H1 (cell line): ENCODE measurements at regions not wholly inside any gene's neighbourhood (a gene's known extent, or its start where the extent isn't known, plus 50 kb on each side); places are given as distances from the start of the nearest gene placed in this dataset.
"Not testable (repeated sequence)": the region's sequence is repeated elsewhere in the genome, so short reads cannot be mapped to it uniquely, and the experiment has no call there.

Experiments
- CTCF ChIA-PET: fragments of 300-600 bp; sonication (Branson Sonifier 250); formaldehyde crosslinking; loops from one replicate; lab custom pipeline; 2021; ENCODE audit not compliant: partially characterized antibody; lab: Charles Lee
- POLR2A ChIA-PET: fragments of 300-600 bp; sonication (Branson Sonifier 250); formaldehyde crosslinking; loops from one replicate; lab custom pipeline; 2021; ENCODE audit warnings: inconsistent platforms; ENCODE audit not compliant: partially characterized antibody; lab: Charles Lee
- DNase-seq, 2 experiments: peaks; one replicate each; pipeline versions ENCODE4 v3.0.0 to v3.0.0-alpha.2; 2010 to 2022; ENCODE audit warnings: low spot score in 2 of 2, low read depth in 1 of 2, mixed read lengths in 1 of 2
- FAIRE-seq: peaks from 2 replicates; lab custom pipeline; 2011; peaks lifted over from hg19 to GRCh38; lab: Jason Lieb, UNC
- H2AFZ ChIP-seq: 2 replicates; pipeline ENCODE4 v1.8.1; 2012; ENCODE audit warnings: low read length, inconsistent platforms
- H2AK5ac ChIP-seq: 2 replicates; pipeline ENCODE4 v1.6.1; 2013; ENCODE audit warnings: low read depth, low read length
- H2BK120ac ChIP-seq: replicated peaks from 2 replicates; pipeline ENCODE3; 2013; ENCODE audit warnings: low read depth, low read length, inconsistent platforms
- H2BK12ac ChIP-seq: 2 replicates; pipeline ENCODE4 v1.6.1; 2013; ENCODE audit warnings: low read depth, low read length
- H2BK15ac ChIP-seq: 2 replicates; pipeline ENCODE4 v1.6.1; 2013; ENCODE audit warnings: low read length
- H2BK20ac ChIP-seq: 2 replicates; pipeline ENCODE4 v1.6.1; 2013; ENCODE audit warnings: low read length
- H2BK5ac ChIP-seq: 2 replicates; pipeline ENCODE4 v1.6.1; 2013; ENCODE audit warnings: low read depth, low read length
- H3K14ac ChIP-seq: 2 replicates; pipeline ENCODE4 v1.6.1; 2013; ENCODE audit warnings: inconsistent platforms; ENCODE audit not compliant: insufficient read length
- H3K18ac ChIP-seq: 2 replicates; pipeline ENCODE4 v1.6.1; 2013; ENCODE audit warnings: low read length; ENCODE audit errors: extremely low read depth
- H3K23ac ChIP-seq: 2 replicates; pipeline ENCODE4 v1.6.1; 2013; ENCODE audit warnings: inconsistent platforms; ENCODE audit not compliant: insufficient read length
- H3K23me2 ChIP-seq: 2 replicates; pipeline ENCODE4 v1.6.1; 2013; ENCODE audit warnings: low read depth, low read length
- H3K27ac ChIP-seq: 2 replicates; pipeline ENCODE4 v1.6.1; 2011; ENCODE audit warnings: low read depth, low read length, inconsistent platforms
- H3K27me3 ChIP-seq, 4 experiments: replicated peaks in 1 of 4; 1 replicate in 1 of 4; 2 replicates in 3 of 4; pipeline versions ENCODE4 v1.6.1 to v1.8.1; 2011 to 2013; ENCODE audit warnings: low read length in 3 of 4, mild to moderate bottlenecking in 3 of 4, inconsistent platforms in 2 of 4, mixed read lengths in 2 of 4, moderate library complexity in 1 of 4; ENCODE audit not compliant: control insufficient read depth in 3 of 4, insufficient read depth in 3 of 4; ENCODE audit errors: extremely low read depth in 1 of 4
- H3K36me3 ChIP-seq, 4 experiments: 2 replicates each; pipeline versions ENCODE4 v1.6.1 to v1.8.1; 2011 to 2013; ENCODE audit warnings: mild to moderate bottlenecking in 4 of 4, low read length in 3 of 4, moderate library complexity in 2 of 4, control low read depth in 1 of 4, inconsistent platforms in 1 of 4; ENCODE audit not compliant: insufficient read depth in 4 of 4, control insufficient read depth in 2 of 4
- H3K4ac ChIP-seq: replicated peaks from 2 replicates; pipeline ENCODE3; 2013; ENCODE audit warnings: low read length, low read depth, mixed read lengths, inconsistent platforms; ENCODE audit not compliant: insufficient read length
- H3K4me1 ChIP-seq, 4 experiments: replicated peaks in 1 of 4; 1 replicate in 1 of 4; 2 replicates in 3 of 4; pipeline versions ENCODE4 v1.6.1 to v1.8.1; 2011 to 2013; ENCODE audit warnings: low read length in 3 of 4, inconsistent platforms in 2 of 4, mixed read lengths in 1 of 4; ENCODE audit not compliant: insufficient read depth in 4 of 4, control insufficient read depth in 3 of 4
- H3K4me2 ChIP-seq, 2 experiments: 2 replicates each; pipeline versions ENCODE4 v1.6.1 to v1.8.1; 2011 to 2013; ENCODE audit warnings: low read depth in 2 of 2, low read length in 2 of 2, control low read depth in 1 of 2, inconsistent platforms in 1 of 2, mild to moderate bottlenecking in 1 of 2; ENCODE audit not compliant: insufficient read depth in 1 of 2
- H3K4me3 ChIP-seq, 4 experiments: fragments of 200-600, 300-600 bp in 1 of 4; sonication (generic), shearing (Covaris generic), sonication (Bioruptor Twin) in 1 of 4; 2 replicates each; pipeline versions ENCODE4 v1.5.1 to v1.8.1; 2011 to 2016; ENCODE audit warnings: low read length in 4 of 4, low read depth in 3 of 4, control low read depth in 2 of 4, inconsistent platforms in 2 of 4, mild to moderate bottlenecking in 2 of 4, mixed read lengths in 1 of 4, moderate library complexity in 1 of 4; ENCODE audit not compliant: insufficient read depth in 2 of 4; ENCODE audit errors: extremely low read depth in 1 of 4
- H3K56ac ChIP-seq: replicated peaks from 2 replicates; pipeline ENCODE3; 2013; ENCODE audit warnings: low read depth, mild to moderate bottlenecking, mixed read lengths, low read length, inconsistent platforms; ENCODE audit not compliant: insufficient read length
- H3K79me1 ChIP-seq: 2 replicates; pipeline ENCODE4 v1.6.1; 2013; ENCODE audit warnings: low read depth, low read length, control low read depth
- H3K79me2 ChIP-seq, 2 experiments: 2 replicates each; pipeline versions ENCODE4 v1.6.1 to v1.8.1; 2012 to 2013; ENCODE audit warnings: low read length in 2 of 2, mild to moderate bottlenecking in 2 of 2, inconsistent platforms in 1 of 2; ENCODE audit not compliant: insufficient read depth in 2 of 2, control insufficient read depth in 1 of 2
- H3K9ac ChIP-seq, 4 experiments: replicated peaks in 1 of 4; 1 replicate in 1 of 4; 2 replicates in 3 of 4; pipeline versions ENCODE4 v1.6.1 to v1.8.1; 2011 to 2013; ENCODE audit warnings: low read depth in 3 of 4, low read length in 3 of 4, control low read depth in 2 of 4, mild to moderate bottlenecking in 2 of 4, moderate library complexity in 2 of 4, inconsistent platforms in 1 of 4; ENCODE audit errors: extremely low read depth in 1 of 4
- H3K9me3 ChIP-seq, 2 experiments: 2 replicates each; pipeline versions ENCODE4 v1.6.1 to v1.8.1; 2012 to 2013; ENCODE audit warnings: mild to moderate bottlenecking in 2 of 2, moderate library complexity in 2 of 2, control low read depth in 1 of 2, inconsistent platforms in 1 of 2, low read depth in 1 of 2, low read length in 1 of 2, mixed read lengths in 1 of 2; ENCODE audit not compliant: insufficient read depth in 2 of 2
- H4K20me1 ChIP-seq, 2 experiments: replicated peaks in 1 of 2; 2 replicates each; pipeline versions ENCODE3 to v1.8.1; 2011 to 2013; ENCODE audit warnings: inconsistent platforms in 2 of 2, low read length in 2 of 2, mild to moderate bottlenecking in 1 of 2; ENCODE audit not compliant: insufficient read depth in 2 of 2, control insufficient read depth in 1 of 2
- H4K5ac ChIP-seq: 2 replicates; pipeline ENCODE4 v1.6.1; 2013; ENCODE audit warnings: low read length, low read depth, mixed read lengths, inconsistent platforms; ENCODE audit not compliant: insufficient read length
- H4K8ac ChIP-seq: 2 replicates; pipeline ENCODE4 v1.8.0; 2013; ENCODE audit warnings: mild to moderate bottlenecking, moderate library complexity, low read length, inconsistent platforms; ENCODE audit not compliant: insufficient read depth; ENCODE audit errors: extremely low read depth
- H4K91ac ChIP-seq: replicated peaks from 2 replicates; pipeline ENCODE3; 2013; ENCODE audit warnings: low read length, mixed read lengths, inconsistent platforms; ENCODE audit not compliant: insufficient read length
- WGBS, 2 experiments: shearing (Covaris generic) in 1 of 2; methylation state at CpG; one replicate each; pipeline versions ENCODE4 v1.1.6 to v1.1.7; 2013 to 2015; ENCODE audit warnings: low lambda C conversion rate in 2 of 2, mixed read lengths in 2 of 2, inconsistent platforms in 1 of 2, low coverage in 1 of 2, missing lambda C conversion rate in 1 of 2; ENCODE audit not compliant: insufficient replicate concordance in 2 of 2, insufficient coverage in 1 of 2, insufficient read length in 1 of 2; ENCODE audit errors: extremely low coverage in 1 of 2, missing lambda C conversion rate in 1 of 2; 5-methylcytosine and 5-hydroxymethylcytosine counted together

DNA sequence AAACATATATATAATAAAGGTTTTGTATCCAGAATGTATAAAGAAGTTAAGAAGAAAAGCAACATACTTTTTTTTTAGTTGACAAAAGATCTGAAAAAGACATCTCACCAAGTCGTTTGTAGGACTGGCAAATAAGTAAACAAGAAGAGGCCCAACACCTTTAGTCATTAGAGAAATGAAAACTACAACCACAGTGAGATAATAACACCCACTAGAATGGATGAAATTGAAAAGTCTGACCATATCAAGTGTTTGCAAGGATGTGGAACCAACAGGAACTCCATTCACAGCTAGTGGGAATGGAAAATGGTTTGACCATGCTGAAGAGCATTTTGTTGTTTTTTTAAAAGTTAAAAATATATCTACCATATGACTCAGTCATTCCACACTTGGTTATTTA lies 54.0 kb upstream of the PLGLB2 start:
- CTCF ChIA-PET, H3K9ac ChIP-seq, H3K27me3 ChIP-seq, H3K18ac ChIP-seq, H3K36me3 ChIP-seq, H2BK20ac ChIP-seq, H2AK5ac ChIP-seq, H3K79me2 ChIP-seq, H3K14ac ChIP-seq, H4K20me1 ChIP-seq, H2BK12ac ChIP-seq, H3K4me3 ChIP-seq, DNase-seq, H3K4me1 ChIP-seq, H4K91ac ChIP-seq, H2BK5ac ChIP-seq, H3K23ac ChIP-seq, H3K9me3 ChIP-seq, H3K23me2 ChIP-seq, H2AFZ ChIP-seq, H3K27ac ChIP-seq, H3K4ac ChIP-seq, POLR2A ChIA-PET, H4K5ac ChIP-seq, H3K79me1 ChIP-seq, H2BK15ac ChIP-seq, H3K4me2 ChIP-seq, FAIRE-seq, H3K56ac ChIP-seq, H4K8ac ChIP-seq, H2BK120ac ChIP-seq: not testable (repeated sequence)
- 100% methylated on average over 1 of the region's 1 CpG; no CpG with 5 or more reads in 1 of the 2 experiments for WGBS, 2 experiments

DNA sequence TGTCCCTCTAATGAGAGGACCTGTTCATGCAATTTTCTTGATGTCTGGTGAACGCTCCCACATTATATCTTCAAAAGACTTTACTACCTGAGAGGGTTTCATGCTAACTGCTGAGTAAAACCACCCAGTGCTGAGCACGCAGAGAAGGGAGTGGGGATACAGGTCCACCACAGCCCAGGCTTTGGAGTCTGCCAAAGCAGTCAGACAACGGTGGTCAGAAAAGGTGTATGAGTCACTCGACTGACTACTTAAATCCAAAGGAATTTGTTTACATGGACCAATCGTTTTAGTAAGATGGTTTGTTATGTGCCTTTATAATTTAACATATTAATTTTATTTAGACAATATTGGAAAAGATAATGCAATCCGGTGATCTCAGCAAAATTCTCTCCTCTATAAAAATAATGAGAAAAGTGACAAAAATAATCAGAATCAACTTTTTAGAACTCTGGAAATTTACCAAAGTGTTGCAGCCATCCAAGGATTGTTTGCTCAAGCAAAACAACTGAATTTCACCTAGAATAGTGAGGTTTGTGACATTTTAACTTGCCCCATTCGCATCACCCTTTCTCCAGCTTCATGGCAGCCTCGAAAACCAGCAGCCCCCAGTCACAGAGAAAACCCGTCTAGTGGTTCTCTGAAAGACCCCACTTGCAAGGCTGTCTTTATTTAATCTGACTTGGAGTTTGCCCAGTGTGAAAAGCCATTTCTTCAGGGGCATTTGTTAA lies 52.1 kb upstream of the PLGLB2 start:
- H3K9ac ChIP-seq, H2BK120ac ChIP-seq, H2BK15ac ChIP-seq, H4K8ac ChIP-seq, H4K20me1 ChIP-seq, H2AK5ac ChIP-seq, H3K14ac ChIP-seq, FAIRE-seq, H3K79me1 ChIP-seq, CTCF ChIA-PET, H3K9me3 ChIP-seq, H2BK20ac ChIP-seq, H2BK12ac ChIP-seq, H3K79me2 ChIP-seq, H2BK5ac ChIP-seq, H2AFZ ChIP-seq, H3K27ac ChIP-seq, DNase-seq, H3K23ac ChIP-seq, H3K4me3 ChIP-seq, H3K36me3 ChIP-seq, H3K23me2 ChIP-seq, H4K91ac ChIP-seq, H3K4me2 ChIP-seq, H3K4me1 ChIP-seq, H4K5ac ChIP-seq, H3K56ac ChIP-seq, H3K18ac ChIP-seq, H3K4ac ChIP-seq, H3K27me3 ChIP-seq, POLR2A ChIA-PET: not testable (repeated sequence)
- WGBS, 2 experiments = 89% methylated on average over 8 of the region's 9 CpGs; no CpG with 5 or more reads in 1 of the 2 experiments
